ENCODE measurements at regions not wholly inside any gene's neighbourhood (a gene's known extent, or its start where the extent isn't known, plus 50 kb on each side); places are given as distances from the start of the nearest gene placed in this dataset.

- DNase-seq = no peak
- H3K4me1 ChIP-seq = no peaks in the 10 kb centered on the region
- 86 to 91% methylated on average over 6 to 9 of the region's 9 CpGs for WGBS, 2 donors
These were observed 265.4 kb upstream of the B3GAT1 start for GRCh38 chr11:134677397-134677822.

DNA sequence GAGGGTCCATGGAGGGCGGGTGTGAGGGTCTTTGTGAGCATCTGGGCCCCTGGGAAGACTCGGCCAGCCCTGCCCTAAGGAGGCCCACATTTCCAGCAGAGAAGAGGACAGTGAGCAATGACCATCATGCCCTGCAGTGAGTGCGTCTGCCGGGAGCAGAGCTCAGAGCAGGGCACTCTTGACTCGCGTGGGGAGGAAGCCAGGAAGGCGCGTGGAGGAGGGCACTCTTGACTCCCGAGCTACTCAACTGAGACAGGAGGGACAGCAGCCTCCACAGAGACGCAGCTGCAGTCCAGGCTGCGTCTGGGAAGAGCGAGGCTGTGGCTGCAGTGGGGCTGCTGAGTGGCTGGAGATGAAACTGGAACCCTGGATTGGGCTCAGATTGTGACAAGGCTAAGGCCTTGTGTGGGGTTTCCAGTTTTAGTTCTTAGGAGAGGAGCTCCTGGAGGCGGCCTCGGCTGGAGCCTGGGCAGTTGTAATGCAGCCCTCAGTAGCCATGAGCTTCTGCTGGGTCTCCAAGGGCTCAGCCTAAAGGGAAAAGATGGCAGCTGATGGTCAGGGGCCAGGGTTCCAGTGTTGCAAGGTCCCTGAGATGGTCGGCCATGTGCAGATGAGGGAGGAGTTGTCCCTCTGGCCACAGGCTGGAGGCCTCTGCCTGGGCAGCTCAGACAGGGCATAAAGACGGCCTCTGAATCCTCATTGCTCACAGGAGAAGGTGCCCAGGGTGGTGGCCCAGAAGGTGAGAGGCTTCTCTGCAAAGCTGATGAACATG, 264.7 kb upstream of the B3GAT1 start:
- intact Hi-C loops (cut with DNase I) = no loop called here
- Histone ChIP-seq H3K4me3 (replicated peaks in 1 of 3) (no peak overlapping the region), H3K27ac (no peak overlapping the region), H3K9me3 (no peaks in the 10 kb centered on the region), H3K27me3 (no peaks in the 10 kb centered on the region), H3K4me1 (no peaks in the 10 kb centered on the region), H3K36me3 (no peaks in the 10 kb centered on the region)
- 62 to 71% methylated on average over 15 to 16 of the region's 16 CpGs for WGBS, 2 donors
- DNase-seq = no peak
- TF ChIP-seq, protein P1, sequence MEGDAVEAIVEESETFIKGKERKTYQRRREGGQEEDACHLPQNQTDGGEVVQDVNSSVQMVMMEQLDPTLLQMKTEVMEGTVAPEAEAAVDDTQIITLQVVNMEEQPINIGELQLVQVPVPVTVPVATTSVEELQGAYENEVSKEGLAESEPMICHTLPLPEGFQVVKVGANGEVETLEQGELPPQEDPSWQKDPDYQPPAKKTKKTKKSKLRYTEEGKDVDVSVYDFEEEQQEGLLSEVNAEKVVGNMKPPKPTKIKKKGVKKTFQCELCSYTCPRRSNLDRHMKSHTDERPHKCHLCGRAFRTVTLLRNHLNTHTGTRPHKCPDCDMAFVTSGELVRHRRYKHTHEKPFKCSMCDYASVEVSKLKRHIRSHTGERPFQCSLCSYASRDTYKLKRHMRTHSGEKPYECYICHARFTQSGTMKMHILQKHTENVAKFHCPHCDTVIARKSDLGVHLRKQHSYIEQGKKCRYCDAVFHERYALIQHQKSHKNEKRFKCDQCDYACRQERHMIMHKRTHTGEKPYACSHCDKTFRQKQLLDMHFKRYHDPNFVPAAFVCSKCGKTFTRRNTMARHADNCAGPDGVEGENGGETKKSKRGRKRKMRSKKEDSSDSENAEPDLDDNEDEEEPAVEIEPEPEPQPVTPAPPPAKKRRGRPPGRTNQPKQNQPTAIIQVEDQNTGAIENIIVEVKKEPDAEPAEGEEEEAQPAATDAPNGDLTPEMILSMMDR (IDR thresholded peaks at IDR 0.05) = no peak
- TF ChIP-seq POLR2A (IDR thresholded peaks at IDR 0.05) = no peak

More at GRCh38 chr11:134677397-134677822, 265.4 kb upstream of the B3GAT1 start:
- no peaks in the 10 kb centered on the region for H3K27me3 ChIP-seq
- H3K9me3 ChIP-seq = no peaks in the 10 kb centered on the region
- TF ChIP-seq, protein P1 (IDR thresholded peaks at IDR 0.05) = no peak
- no peak for TF ChIP-seq POLR2A (IDR thresholded peaks at IDR 0.05)
- H3K4me3 ChIP-seq (replicated peaks in 1 of 3) = no peak overlapping the region
- no peak overlapping the region for H3K27ac ChIP-seq
- no peaks in the 10 kb centered on the region for H3K36me3 ChIP-seq
- intact Hi-C loops (cut with DNase I) = no loop called here

DNA sequence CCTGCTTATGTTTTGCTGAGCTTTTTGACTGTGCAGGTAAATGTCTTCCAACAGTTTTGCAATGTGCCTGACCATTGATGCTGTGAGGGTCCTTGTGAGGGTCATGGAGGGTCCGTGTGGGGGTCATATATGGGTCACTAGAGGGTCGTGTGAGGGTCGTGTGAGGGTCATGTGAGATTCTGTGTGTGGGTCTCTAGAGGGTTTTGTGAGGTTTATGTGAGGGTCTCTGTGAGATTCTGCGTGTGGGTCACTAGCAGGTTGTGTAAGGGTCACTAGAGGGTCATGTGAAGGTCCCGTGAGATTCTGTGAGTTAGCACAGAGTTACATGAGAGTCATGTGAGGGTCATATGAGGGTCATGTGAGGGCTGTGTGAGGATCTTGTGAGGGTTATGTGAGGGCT, 263.9 kb upstream of the B3GAT1 start:
- Histone ChIP-seq H3K9me3 (no peaks in the 10 kb centered on the region), H3K36me3 (no peaks in the 10 kb centered on the region), H3K27ac (no peak overlapping the region), H3K4me1 (no peaks in the 10 kb centered on the region), H3K27me3 (no peaks in the 10 kb centered on the region), H3K4me3 (replicated peaks in 1 of 3) (no peak overlapping the region)
- TF ChIP-seq, protein P1 (IDR thresholded peaks at IDR 0.05) = no peak
- no peak for TF ChIP-seq POLR2A (IDR thresholded peaks at IDR 0.05)
- no peak for DNase-seq
- intact Hi-C loops (cut with DNase I) = no loop called here
- 71 to 75% methylated on average over 5 of the region's 5 CpGs for WGBS, 2 donors

DNA sequence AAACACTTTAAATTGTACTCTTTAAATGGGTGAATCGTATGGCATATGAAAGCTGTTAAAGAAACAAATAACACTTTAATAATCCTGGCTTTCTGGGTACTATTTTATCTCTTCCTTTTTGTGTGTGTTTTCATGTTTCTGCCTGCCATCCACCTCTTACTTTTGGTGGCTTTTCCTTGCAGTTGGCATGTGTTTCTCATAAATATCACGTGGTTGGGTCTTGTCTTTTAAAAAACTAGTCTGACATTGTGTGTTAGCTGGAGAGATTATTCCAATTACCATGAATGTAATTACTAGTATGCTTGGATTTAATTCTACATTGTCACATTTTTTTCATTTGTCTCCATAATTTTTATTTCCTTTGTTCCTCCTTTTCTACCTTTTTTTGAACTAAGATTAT, 262.9 kb upstream of the B3GAT1 start:
- Histone ChIP-seq H3K4me1 (no peaks in the 10 kb centered on the region), H3K4me3 (replicated peaks in 1 of 3) (no peak overlapping the region), H3K27ac (no peak overlapping the region), H3K9me3 (no peaks in the 10 kb centered on the region), H3K27me3 (no peaks in the 10 kb centered on the region), H3K36me3 (no peaks in the 10 kb centered on the region)
- intact Hi-C loops (cut with DNase I) = no loop called here
- 66 to 72% methylated on average over 2 of the region's 2 CpGs for WGBS, 2 donors
- TF ChIP-seq, protein P1 (IDR thresholded peaks at IDR 0.05) = no peak
- no peak for TF ChIP-seq POLR2A (IDR thresholded peaks at IDR 0.05)
- no peak for DNase-seq

DNA sequence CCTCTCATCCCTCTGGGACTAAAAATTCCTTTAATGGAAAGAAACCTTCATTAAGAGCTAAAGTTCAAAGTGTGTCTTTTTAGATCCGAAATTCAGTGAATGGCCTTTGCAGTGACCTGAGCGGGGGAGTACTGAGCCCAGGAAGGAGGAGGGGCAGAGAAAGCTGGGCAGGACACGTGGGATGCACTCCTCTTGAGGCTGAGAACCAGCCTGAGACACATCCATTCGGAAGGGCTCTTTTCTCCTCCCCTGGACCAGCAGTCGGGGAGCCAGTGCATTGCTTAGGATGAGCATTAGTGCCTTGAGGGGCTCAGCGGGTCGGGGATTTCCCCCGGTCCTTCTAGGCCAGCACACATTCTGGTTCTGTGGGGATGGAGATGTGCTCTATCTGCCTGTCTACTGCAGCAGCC, 258.9 kb upstream of the B3GAT1 start:
- TF ChIP-seq, protein P1 (IDR thresholded peaks at IDR 0.05) = no peak
- no peak for TF ChIP-seq POLR2A (IDR thresholded peaks at IDR 0.05)
- H3K9me3 ChIP-seq = no peaks in the 10 kb centered on the region
- H3K36me3 ChIP-seq = no peaks in the 10 kb centered on the region
- no peak overlapping the region for H3K27ac ChIP-seq
- intact Hi-C loops (cut with DNase I) = no loop called here
- no peak for DNase-seq
- no peaks in the 10 kb centered on the region for H3K4me1 ChIP-seq
- 54 to 58% methylated on average over 8 of the region's 8 CpGs for WGBS, 2 donors
- H3K27me3 ChIP-seq = no peaks in the 10 kb centered on the region
- H3K4me3 ChIP-seq (replicated peaks in 1 of 3) = no peak overlapping the region

Measured in thyroid gland (tissue), 4 donors.